ENCODE measurements at regions not wholly inside any gene's neighbourhood (a gene's known extent, or its start where the extent isn't known, plus 50 kb on each side); places are given as distances from the start of the nearest gene placed in this dataset.
"Not testable (repeated sequence)": the region's sequence is repeated elsewhere in the genome, so short reads cannot be mapped to it uniquely, and the experiment has no call there.

GRCh38 chr7:66523409-66523808 is 105.3 kb upstream of the KCTD7 start:
- TF ChIP-seq TAF1 (IDR thresholded peaks at IDR 0.05; ENCODE audit: low read depth, low read length) = no peak
- TF ChIP-seq POU2F2 (IDR thresholded peaks at IDR 0.05; ENCODE audit: low read depth, low read length) = no peak
- no peak for TF ChIP-seq PAX5 (IDR thresholded peaks at IDR 0.05; ENCODE audit: insufficient read depth, low read length, severe bottlenecking)
- TF ChIP-seq POLR2A (IDR thresholded peaks at IDR 0.05; ENCODE audit: low read depth, low read length) = no peak
- TF ChIP-seq POLR2AphosphoS5 (IDR thresholded peaks at IDR 0.05; ENCODE audit: low read depth, low read length) = no peak
- no peak for TF ChIP-seq SPI1 (IDR thresholded peaks at IDR 0.05; ENCODE audit: low read depth, low read length)
- no peak for FAIRE-seq
- no peak for DNase-seq (ENCODE audit: insufficient read length, low spot score)

- TF ChIP-seq POU2F2 (IDR thresholded peaks at IDR 0.05; ENCODE audit: low read depth, low read length) (no peak), POLR2A (IDR thresholded peaks at IDR 0.05; ENCODE audit: low read depth, low read length) (no peak), TAF1 (IDR thresholded peaks at IDR 0.05; ENCODE audit: low read depth, low read length) (no peak), SPI1 (IDR thresholded peaks at IDR 0.05; ENCODE audit: low read depth, low read length) (no peak), POLR2AphosphoS5 (IDR thresholded peaks at IDR 0.05; ENCODE audit: low read depth, low read length) (no peak), PAX5 (IDR thresholded peaks at IDR 0.05; ENCODE audit: insufficient read depth, low read length, severe bottlenecking) (no peak)
- no peak for FAIRE-seq
- no peak for DNase-seq (ENCODE audit: insufficient read length, low spot score)
Measured at GRCh38 chr7:66524738-66525137, 103.9 kb upstream of the KCTD7 start.

- not testable (repeated sequence) for FAIRE-seq; DNase-seq (ENCODE audit: insufficient read length, low spot score)
Measured at GRCh38 chr7:66526782-66527181, 101.9 kb upstream of the KCTD7 start.

- FAIRE-seq = no peak
- DNase-seq (ENCODE audit: insufficient read length, low spot score) = no peak
- TF ChIP-seq POLR2AphosphoS5 (IDR thresholded peaks at IDR 0.05; ENCODE audit: low read depth, low read length) (no peak), PAX5 (IDR thresholded peaks at IDR 0.05; ENCODE audit: insufficient read depth, low read length, severe bottlenecking) (no peak)
Measured at GRCh38 chr7:66528652-66529051, 100.0 kb upstream of the KCTD7 start.

GRCh38 chr7:66529883-66530610 is 98.6 kb upstream of the KCTD7 start:
- FAIRE-seq = no peak
- TF ChIP-seq SPI1 (IDR thresholded peaks at IDR 0.05; ENCODE audit: low read depth, low read length) (no peak), PAX5 (IDR thresholded peaks at IDR 0.05; ENCODE audit: insufficient read depth, low read length, severe bottlenecking) (no peak)
- no peak for DNase-seq (ENCODE audit: insufficient read length, low spot score)

GRCh38 chr7:66535414-66536329 is 93.0 kb upstream of the KCTD7 start:
- DNase-seq (ENCODE audit: insufficient read length, low spot score) = no peak
- no peak for TF ChIP-seq POLR2A (IDR thresholded peaks at IDR 0.05; ENCODE audit: low read depth, low read length)
- no peak for FAIRE-seq

GRCh38 chr7:66537380-66537779 is 91.3 kb upstream of the KCTD7 start:
- TF ChIP-seq TAF1 (IDR thresholded peaks at IDR 0.05; ENCODE audit: low read depth, low read length) (no peak), POLR2A (IDR thresholded peaks at IDR 0.05; ENCODE audit: low read depth, low read length) (no peak), PAX5 (IDR thresholded peaks at IDR 0.05; ENCODE audit: insufficient read depth, low read length, severe bottlenecking) (no peak), POLR2AphosphoS5 (IDR thresholded peaks at IDR 0.05; ENCODE audit: low read depth, low read length) (no peak), SPI1 (IDR thresholded peaks at IDR 0.05; ENCODE audit: low read depth, low read length) (no peak), POU2F2 (IDR thresholded peaks at IDR 0.05; ENCODE audit: low read depth, low read length) (no peak)
- FAIRE-seq (no peak), DNase-seq (ENCODE audit: insufficient read length, low spot score) (no peak)

- no peak for TF ChIP-seq POLR2AphosphoS5 (IDR thresholded peaks at IDR 0.05; ENCODE audit: low read depth, low read length)
- TF ChIP-seq POLR2A (IDR thresholded peaks at IDR 0.05; ENCODE audit: low read depth, low read length) = no peak
- no peak for TF ChIP-seq TAF1 (IDR thresholded peaks at IDR 0.05; ENCODE audit: low read depth, low read length)
- TF ChIP-seq PAX5 (IDR thresholded peaks at IDR 0.05; ENCODE audit: insufficient read depth, low read length, severe bottlenecking) = no peak
- no peak for TF ChIP-seq POU2F2 (IDR thresholded peaks at IDR 0.05; ENCODE audit: low read depth, low read length)
- TF ChIP-seq SPI1 (IDR thresholded peaks at IDR 0.05; ENCODE audit: low read depth, low read length) = no peak
- DNase-seq (ENCODE audit: insufficient read length, low spot score) (no peak), FAIRE-seq (no peak)
Measured at GRCh38 chr7:66537876-66538275, 90.8 kb upstream of the KCTD7 start.

- DNase-seq (ENCODE audit: insufficient read length, low spot score) (no peak), FAIRE-seq (no peak)
- TF ChIP-seq TAF1 (IDR thresholded peaks at IDR 0.05; ENCODE audit: low read depth, low read length) (no peak), SPI1 (IDR thresholded peaks at IDR 0.05; ENCODE audit: low read depth, low read length) (no peak)
Measured at GRCh38 chr7:66539264-66539623, 89.4 kb upstream of the KCTD7 start.

GRCh38 chr7:66539902-66540375 is 88.7 kb upstream of the KCTD7 start:
- TF ChIP-seq POLR2A (IDR thresholded peaks at IDR 0.05; ENCODE audit: low read depth, low read length) (no peak), TAF1 (IDR thresholded peaks at IDR 0.05; ENCODE audit: low read depth, low read length) (no peak), POU2F2 (IDR thresholded peaks at IDR 0.05; ENCODE audit: low read depth, low read length) (no peak), PAX5 (IDR thresholded peaks at IDR 0.05; ENCODE audit: insufficient read depth, low read length, severe bottlenecking) (no peak), POLR2AphosphoS5 (IDR thresholded peaks at IDR 0.05; ENCODE audit: low read depth, low read length) (no peak), SPI1 (IDR thresholded peaks at IDR 0.05; ENCODE audit: low read depth, low read length) (no peak)
- no peak for FAIRE-seq
- DNase-seq (ENCODE audit: insufficient read length, low spot score) = no peak

Measured in GM12891 (cell line).